ENCODE measurements at regions not wholly inside any gene's neighbourhood (a gene's known extent, or its start where the extent isn't known, plus 50 kb on each side); places are given as distances from the start of the nearest gene placed in this dataset.

DNA sequence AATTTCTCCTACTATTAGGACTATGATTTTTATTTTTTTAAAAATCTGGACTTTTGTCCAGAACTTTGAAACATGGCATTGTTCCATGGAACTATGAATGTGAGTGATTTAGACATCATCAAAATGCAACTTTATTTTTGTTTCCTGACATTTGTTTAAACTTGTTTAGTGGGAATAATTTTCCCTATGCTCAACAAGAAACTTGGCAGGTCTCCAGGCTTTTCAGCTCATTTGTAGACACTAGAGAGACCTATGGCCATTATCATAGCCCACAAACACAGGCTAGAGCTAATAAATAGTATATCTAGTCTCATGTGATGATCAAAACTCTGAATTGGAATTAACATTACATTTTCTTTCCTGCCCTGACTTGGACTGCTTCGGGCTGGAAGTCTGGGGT, 145.1 kb upstream of the CELF4 start:
- TF ChIP-seq, protein P1, sequence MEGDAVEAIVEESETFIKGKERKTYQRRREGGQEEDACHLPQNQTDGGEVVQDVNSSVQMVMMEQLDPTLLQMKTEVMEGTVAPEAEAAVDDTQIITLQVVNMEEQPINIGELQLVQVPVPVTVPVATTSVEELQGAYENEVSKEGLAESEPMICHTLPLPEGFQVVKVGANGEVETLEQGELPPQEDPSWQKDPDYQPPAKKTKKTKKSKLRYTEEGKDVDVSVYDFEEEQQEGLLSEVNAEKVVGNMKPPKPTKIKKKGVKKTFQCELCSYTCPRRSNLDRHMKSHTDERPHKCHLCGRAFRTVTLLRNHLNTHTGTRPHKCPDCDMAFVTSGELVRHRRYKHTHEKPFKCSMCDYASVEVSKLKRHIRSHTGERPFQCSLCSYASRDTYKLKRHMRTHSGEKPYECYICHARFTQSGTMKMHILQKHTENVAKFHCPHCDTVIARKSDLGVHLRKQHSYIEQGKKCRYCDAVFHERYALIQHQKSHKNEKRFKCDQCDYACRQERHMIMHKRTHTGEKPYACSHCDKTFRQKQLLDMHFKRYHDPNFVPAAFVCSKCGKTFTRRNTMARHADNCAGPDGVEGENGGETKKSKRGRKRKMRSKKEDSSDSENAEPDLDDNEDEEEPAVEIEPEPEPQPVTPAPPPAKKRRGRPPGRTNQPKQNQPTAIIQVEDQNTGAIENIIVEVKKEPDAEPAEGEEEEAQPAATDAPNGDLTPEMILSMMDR (IDR thresholded peaks at IDR 0.05; ENCODE audit: insufficient read depth, low read depth, low read length): no peak
- no peak for TF ChIP-seq EZH2 (IDR thresholded peaks at IDR 0.05; ENCODE audit: insufficient read depth, low read length)
